IMR-90 (cell line): ENCODE measurements at regions not wholly inside any gene's neighbourhood (a gene's known extent, or its start where the extent isn't known, plus 50 kb on each side); places are given as distances from the start of the nearest gene placed in this dataset.

ENCODE experiments used
- ATAC-seq: fragments of 200-7000 bp; cut with Tn5 transposase; 2 replicates; pipeline ENCODE4 v1.9.1; 2020; ENCODE audit warnings: low read depth, mild to moderate bottlenecking, moderate library complexity
- BruUV-seq: library from RNA; stranded (reverse); fragments of 400-500 nt; replicated peaks from 2 replicates; lab custom pipeline; 2021; lab: Mats Ljungman, UMichigan
- CTCF ChIA-PET: fragments of 300-600 bp; formaldehyde crosslinking; extraction: SDS; loops from one replicate; lab custom pipeline; 2021; ENCODE audit warnings: antibody characterized with exemption; lab: Yijun Ruan, JAX
- POLR2A ChIA-PET: fragments of 300-600 bp; sonication (Branson Sonifier 250); formaldehyde crosslinking; loops from one replicate; lab custom pipeline; 2022; ENCODE audit warnings: antibody characterized with exemption; ENCODE audit not compliant: unreplicated experiment; lab: Charles Lee
- DNase-seq: peaks from one replicate; pipeline ENCODE4 v3.0.0; 2013
- H2AFZ ChIP-seq: replicated peaks from 2 replicates; pipeline ENCODE3; 2013; ENCODE audit warnings: low read length, mild to moderate bottlenecking; ENCODE audit not compliant: poor library complexity
- H2AK5ac ChIP-seq: 2 replicates; pipeline ENCODE4 v1.6.1; 2013; ENCODE audit warnings: low read depth, low read length, inconsistent platforms
- H2AK9ac ChIP-seq: replicated peaks from 2 replicates; pipeline ENCODE3; 2013; ENCODE audit warnings: mild to moderate bottlenecking, low read depth, low read length, moderate library complexity; ENCODE audit not compliant: poor library complexity
- H2BK120ac ChIP-seq: 2 replicates; pipeline ENCODE4 v1.6.1; 2013; ENCODE audit warnings: low read depth, low read length, inconsistent platforms
- H2BK15ac ChIP-seq: 3 replicates; pipeline ENCODE4 v1.6.1; 2013; ENCODE audit warnings: low read depth, low read length, inconsistent platforms
- H2BK20ac ChIP-seq: 2 replicates; pipeline ENCODE4 v1.6.1; 2013; ENCODE audit warnings: low read depth, mild to moderate bottlenecking, inconsistent platforms, low read length, moderate library complexity
- H2BK5ac ChIP-seq: 2 replicates; pipeline ENCODE4 v1.6.1; 2013; ENCODE audit warnings: mild to moderate bottlenecking, low read depth, low read length, inconsistent platforms; ENCODE audit not compliant: poor library complexity, severe bottlenecking
- H3K14ac ChIP-seq: replicated peaks from 2 replicates; pipeline ENCODE4 v1.6.1; 2013; ENCODE audit warnings: low read depth, low read length, inconsistent platforms
- H3K18ac ChIP-seq: 2 replicates; pipeline ENCODE4 v1.6.1; 2013; ENCODE audit warnings: low read depth, low read length, control low read depth
- H3K23ac ChIP-seq: 2 replicates; pipeline ENCODE4 v1.6.1; 2013; ENCODE audit warnings: low read depth, low read length, inconsistent platforms
- H3K27ac ChIP-seq: 2 replicates; pipeline ENCODE4 v1.5.1; 2013; ENCODE audit warnings: mild to moderate bottlenecking, control low read depth, low read length; ENCODE audit not compliant: insufficient read depth
- H3K27me3 ChIP-seq: 2 replicates; pipeline ENCODE4 v1.6.1; 2013; ENCODE audit warnings: low read length; ENCODE audit not compliant: control insufficient read depth, insufficient read depth
- H3K36me3 ChIP-seq: 2 replicates; pipeline ENCODE4 v1.6.1; 2013; ENCODE audit warnings: low read length, mixed read lengths; ENCODE audit not compliant: control insufficient read depth, insufficient read depth
- H3K4ac ChIP-seq: 2 replicates; pipeline ENCODE4 v1.6.1; 2013; ENCODE audit warnings: low read depth, low read length, inconsistent platforms
- H3K4me1 ChIP-seq: 2 replicates; pipeline ENCODE4 v1.6.1; 2013; ENCODE audit warnings: low read length, mixed read lengths; ENCODE audit not compliant: control insufficient read depth, insufficient read depth
- H3K4me2 ChIP-seq: 2 replicates; pipeline ENCODE4 v1.6.1; 2013; ENCODE audit warnings: low read depth, mild to moderate bottlenecking, control low read depth, low read length, moderate library complexity
- H3K4me3 ChIP-seq: 2 replicates; pipeline ENCODE4 v1.5.1; 2013; ENCODE audit warnings: low read depth, mild to moderate bottlenecking, control low read depth, low read length, moderate library complexity; ENCODE audit not compliant: insufficient read depth
- H3K56ac ChIP-seq: 2 replicates; pipeline ENCODE4 v1.6.1; 2013; ENCODE audit warnings: low read length, inconsistent platforms; ENCODE audit not compliant: insufficient read depth; ENCODE audit errors: extremely low read depth
- H3K79me1 ChIP-seq, 2 experiments: 2 replicates each; pipeline ENCODE4 v1.6.1; 2013; ENCODE audit warnings: low read length in 2 of 2, inconsistent platforms in 1 of 2, low read depth in 1 of 2
- H3K9ac ChIP-seq: 2 replicates; pipeline ENCODE4 v1.6.1; 2013; ENCODE audit warnings: low read depth, low read length, control low read depth
- H3K9me1 ChIP-seq: 2 replicates; pipeline ENCODE4 v1.6.1; 2013; ENCODE audit warnings: low read length, inconsistent platforms; ENCODE audit not compliant: insufficient read depth
- H3K9me3 ChIP-seq: 2 replicates; pipeline ENCODE4 v1.6.1; 2013; ENCODE audit warnings: low read length; ENCODE audit not compliant: control insufficient read depth, insufficient read depth
- H4K20me1 ChIP-seq: 2 replicates; pipeline ENCODE4 v1.6.1; 2013; ENCODE audit warnings: low read length, inconsistent platforms; ENCODE audit not compliant: insufficient read depth
- H4K5ac ChIP-seq: 2 replicates; pipeline ENCODE4 v1.6.1; 2013; ENCODE audit warnings: mild to moderate bottlenecking, low read depth, low read length, control low read depth
- H4K8ac ChIP-seq, 2 experiments: 2 replicates each; pipeline ENCODE4 v1.6.1; 2013; ENCODE audit warnings: low read depth in 2 of 2, low read length in 2 of 2, control low read depth in 1 of 2, inconsistent platforms in 1 of 2
- H4K91ac ChIP-seq: 2 replicates; pipeline ENCODE4 v1.6.1; 2013; ENCODE audit warnings: low read depth, low read length, inconsistent platforms; ENCODE audit not compliant: insufficient read depth
- CHD1 ChIP-seq: IDR thresholded peaks from 2 replicates; pipeline ENCODE4 v1.6.1; 2012; ENCODE audit warnings: low read depth, low read length, improper control_type of control experiment
- CTCF ChIP-seq: conservative IDR thresholded peaks from 2 replicates; pipeline ENCODE4 v1.5.1; 2012; ENCODE audit warnings: mild to moderate bottlenecking, low read depth, low read length, improper control_type of control experiment
- MAZ ChIP-seq: IDR thresholded peaks from 2 replicates; pipeline ENCODE4 v1.6.1; 2012; ENCODE audit warnings: low read depth, mild to moderate bottlenecking, low read length, improper control_type of control experiment, moderate library complexity, borderline replicate concordance
- MXI1 ChIP-seq: IDR thresholded peaks from 2 replicates; pipeline ENCODE4 v1.6.1; 2012; ENCODE audit warnings: low read depth, mild to moderate bottlenecking, low read length, moderate library complexity, borderline replicate concordance
- NFE2L2 ChIP-seq: fragments of 150-350 bp; IDR thresholded peaks from 2 replicates; pipeline ENCODE4 v1.6.1; 2016; ENCODE audit warnings: low read depth, mild to moderate bottlenecking, low read length
- POLR2A ChIP-seq: IDR thresholded peaks from 2 replicates; pipeline ENCODE4 v1.6.1; 2012; ENCODE audit warnings: mild to moderate bottlenecking, low read depth, low read length
- RAD21 ChIP-seq: IDR thresholded peaks from 2 replicates; pipeline ENCODE4 v1.6.1; 2012; ENCODE audit warnings: low read length, improper control_type of control experiment
- RCOR1 ChIP-seq: IDR thresholded peaks from 2 replicates; pipeline ENCODE4 v1.6.1; 2012; ENCODE audit warnings: mild to moderate bottlenecking, low read length, improper control_type of control experiment; ENCODE audit not compliant: insufficient replicate concordance
- dilution Hi-C: fragments of 300-500 bp; cut with HindIII; formaldehyde crosslinking; loops from one replicate; pipeline ENCODE4 v1.14.3; 2018; ENCODE audit warnings: low sequenced_read_pairs; ENCODE audit not compliant: unreplicated experiment
- in situ Hi-C: fragments of 300-500 bp; cut with MboI; formaldehyde crosslinking; loops from 3 replicates; pipeline ENCODE4 v1.14.3; 2019; ENCODE audit warnings: low sequenced_read_pairs, inconsistent platforms, mixed read lengths
- intact Hi-C: fragments of 100-400 bp; cut with micrococcal nuclease; formaldehyde crosslinking; loops from 2 replicates; pipeline ENCODE4 v1.10.0; 2022

- no TSS peak for BruUV-seq
- CTCF ChIA-PET = no interaction called here
- H3K4ac ChIP-seq = no peak overlapping the region
- DNase-seq = no peak
- no peaks in the 10 kb centered on the region for H4K20me1 ChIP-seq
- no peak overlapping the region for H2AK9ac ChIP-seq
- H3K4me2 ChIP-seq = no peak overlapping the region
- no peaks in the 10 kb centered on the region for H3K27me3 ChIP-seq
- H3K18ac ChIP-seq = no peak overlapping the region
- no peaks in the 10 kb centered on the region for H3K9me1 ChIP-seq
- no peaks in the 10 kb centered on the region for H3K79me1 ChIP-seq
- H3K23ac ChIP-seq = no peak overlapping the region
- dilution Hi-C loops (no loop called here), in situ Hi-C loops (no loop called here), intact Hi-C loops (no loop called here)
- no peaks in the 10 kb centered on the region for H3K9me3 ChIP-seq
- H4K5ac ChIP-seq = no peak overlapping the region
- POLR2A ChIA-PET = no interaction called here
- no peak overlapping the region for H3K4me3 ChIP-seq
- H2BK120ac ChIP-seq = no peak overlapping the region
- H4K8ac ChIP-seq = no peak overlapping the region
- no peak overlapping the region for H2BK15ac ChIP-seq
- H3K27ac ChIP-seq = no peak overlapping the region
- H2AFZ ChIP-seq = no peak overlapping the region
- H4K91ac ChIP-seq = no peak overlapping the region
- H3K14ac ChIP-seq = no peak overlapping the region
- no peak overlapping the region for H3K56ac ChIP-seq
- TF ChIP-seq RAD21 = no peak
- no peak for TF ChIP-seq POLR2A
- no peak for TF ChIP-seq MXI1
- no peak for TF ChIP-seq CTCF
- TF ChIP-seq NFE2L2 = no peak
- no peak for TF ChIP-seq MAZ
- no peak for TF ChIP-seq CHD1
- TF ChIP-seq RCOR1 = no peak
- no peaks in the 10 kb centered on the region for H3K36me3 ChIP-seq
- no peak for ATAC-seq
- H2BK20ac ChIP-seq = no peak overlapping the region
- H2BK5ac ChIP-seq = no peak overlapping the region
- no peak overlapping the region for H3K9ac ChIP-seq
- H3K4me1 ChIP-seq = no peaks in the 10 kb centered on the region
- no peak overlapping the region for H2AK5ac ChIP-seq
Observed at GRCh38 chr5:66416698-66417097, 179.5 kb upstream of the MAST4 start.
